Body of pancreas (tissue), 4 donors: ENCODE measurements at regions not wholly inside any gene's neighbourhood (a gene's known extent, or its start where the extent isn't known, plus 50 kb on each side); places are given as distances from the start of the nearest gene placed in this dataset.

Source experiments
- ATAC-seq: fragments of 150-250 bp; one replicate; pipeline ENCODE4 v1.9.1; 2016
- DNase-seq, 4 donors: peaks; one replicate each; pipeline ENCODE4 v3.0.0-alpha.2; 2019
- H3K27ac ChIP-seq, 4 donors: fragments of 200-600 bp; sonication (generic); 1 replicate in 3 of 4; 2 replicates in 1 of 4; pipeline versions ENCODE4 v1.5.1 to v1.6.1; 2016 to 2019; ENCODE audit warnings: mild to moderate bottlenecking in 1 of 4, mixed read lengths in 1 of 4, moderate library complexity in 1 of 4
- H3K27me3 ChIP-seq, 2 donors: fragments of 200-600 bp; sonication (generic); one replicate each; pipeline ENCODE4 v1.6.0; 2016; ENCODE audit warnings: mild to moderate bottlenecking in 1 of 2
- H3K36me3 ChIP-seq, 2 donors: fragments of 200-600 bp; sonication (generic); replicated peaks in 1 of 2; 2 replicates each; pipeline ENCODE4 v1.5.1; 2016; ENCODE audit warnings: low read depth in 2 of 2; ENCODE audit not compliant: insufficient read depth in 1 of 2
- H3K4me1 ChIP-seq: fragments of 200-600 bp; sonication (generic); one replicate; pipeline ENCODE4 v1.6.0; 2016
- H3K4me3 ChIP-seq, 2 donors: fragments of 200-600 bp; sonication (generic); 1 replicate in 1 of 2; 2 replicates in 1 of 2; pipeline ENCODE4 v1.5.1; 2016 to 2019
- H3K9me3 ChIP-seq, 3 donors: fragments of 200-600 bp; sonication (generic); 1 replicate in 2 of 3; 2 replicates in 1 of 3; pipeline ENCODE4 v1.5.1; 2016
- POLR2A ChIP-seq, 3 donors: fragments of 450-650 bp; IDR thresholded peaks; one replicate each; pipeline ENCODE4 v1.6.1; 2016; ENCODE audit warnings: antibody characterized with exemption in 3 of 3, mild to moderate bottlenecking in 2 of 3
- WGBS, 2 donors: methylation state at CpG; one replicate each; pipeline ENCODE4 v1.1.5; 2017; 5-methylcytosine and 5-hydroxymethylcytosine counted together
- intact Hi-C: fragments of 100-400 bp; cut with DNase I; formaldehyde crosslinking; loops from one replicate; pipeline ENCODE4 v1.15.1; 2023
- TF ChIP-seq, protein P1 (sequence below), 7 experiments: fragments of 450-650 bp in 4 of 7; fragments of 200-600 bp in 3 of 7; sonication (generic) in 3 of 7; IDR thresholded peaks; one replicate each; pipeline ENCODE4 v1.5.1; 2016 to 2019; ENCODE audit warnings: antibody characterized with exemption in 7 of 7

DNA sequence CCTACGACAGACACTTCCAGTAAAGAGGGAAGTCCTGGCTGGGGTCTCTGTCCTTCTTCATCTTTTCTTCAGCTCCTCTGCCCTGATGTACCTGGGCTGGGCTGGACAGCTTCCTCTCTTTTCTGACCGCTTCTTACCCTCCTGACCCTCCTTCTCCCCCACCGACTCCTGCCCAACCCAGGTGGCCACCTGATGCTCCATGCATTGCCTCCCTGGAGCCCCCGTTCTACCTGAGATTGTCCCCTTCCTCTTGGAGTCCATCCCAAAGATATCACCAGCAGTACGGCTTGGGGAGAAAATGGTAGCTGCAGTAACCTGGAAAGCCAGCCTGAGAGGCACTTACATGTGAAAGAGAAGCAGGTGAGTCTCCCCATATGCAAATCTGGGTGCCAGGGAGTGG, 566.3 kb downstream of the TCERG1L start:
- DNase-seq = no peak
- H3K36me3 ChIP-seq = no peaks in the 10 kb centered on the region
- H3K27ac ChIP-seq = no peak overlapping the region
- H3K4me1 ChIP-seq = no peaks in the 10 kb centered on the region
- intact Hi-C loops = no loop called here
- no peaks in the 10 kb centered on the region for H3K9me3 ChIP-seq
- H3K4me3 ChIP-seq = no peak overlapping the region
- no peak for ATAC-seq
- no peaks in the 10 kb centered on the region for H3K27me3 ChIP-seq
- TF ChIP-seq, protein P1, sequence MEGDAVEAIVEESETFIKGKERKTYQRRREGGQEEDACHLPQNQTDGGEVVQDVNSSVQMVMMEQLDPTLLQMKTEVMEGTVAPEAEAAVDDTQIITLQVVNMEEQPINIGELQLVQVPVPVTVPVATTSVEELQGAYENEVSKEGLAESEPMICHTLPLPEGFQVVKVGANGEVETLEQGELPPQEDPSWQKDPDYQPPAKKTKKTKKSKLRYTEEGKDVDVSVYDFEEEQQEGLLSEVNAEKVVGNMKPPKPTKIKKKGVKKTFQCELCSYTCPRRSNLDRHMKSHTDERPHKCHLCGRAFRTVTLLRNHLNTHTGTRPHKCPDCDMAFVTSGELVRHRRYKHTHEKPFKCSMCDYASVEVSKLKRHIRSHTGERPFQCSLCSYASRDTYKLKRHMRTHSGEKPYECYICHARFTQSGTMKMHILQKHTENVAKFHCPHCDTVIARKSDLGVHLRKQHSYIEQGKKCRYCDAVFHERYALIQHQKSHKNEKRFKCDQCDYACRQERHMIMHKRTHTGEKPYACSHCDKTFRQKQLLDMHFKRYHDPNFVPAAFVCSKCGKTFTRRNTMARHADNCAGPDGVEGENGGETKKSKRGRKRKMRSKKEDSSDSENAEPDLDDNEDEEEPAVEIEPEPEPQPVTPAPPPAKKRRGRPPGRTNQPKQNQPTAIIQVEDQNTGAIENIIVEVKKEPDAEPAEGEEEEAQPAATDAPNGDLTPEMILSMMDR (IDR thresholded peaks at IDR 0.05) = no peak
- TF ChIP-seq POLR2A (IDR thresholded peaks at IDR 0.05) = no peak
- 43% methylated on average over 5 of the region's 5 CpGs for WGBS, 2 donors

DNA sequence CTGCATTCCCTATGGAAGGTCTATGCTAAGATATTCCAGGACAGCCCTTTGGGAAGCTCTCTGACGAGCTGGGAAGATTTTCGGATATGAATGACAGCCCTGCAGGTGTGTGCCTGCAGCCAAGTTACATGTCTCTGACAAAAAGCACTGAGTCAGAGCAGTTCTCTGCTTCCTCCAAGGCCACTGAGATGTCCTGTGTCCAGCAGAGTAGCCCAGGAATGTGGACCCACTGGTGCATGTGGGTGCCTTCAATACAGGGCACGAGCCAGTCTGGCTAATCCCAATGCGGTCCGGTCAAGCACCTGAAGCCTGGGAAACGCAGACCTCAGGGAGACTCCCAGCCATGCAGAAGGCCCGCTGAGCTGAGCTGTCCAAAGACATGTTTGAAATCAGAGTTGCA, 565.7 kb downstream of the TCERG1L start:
- 59 to 64% methylated on average over 7 of the region's 7 CpGs for WGBS, 2 donors
- H3K9me3 ChIP-seq = no peaks in the 10 kb centered on the region
- no peaks in the 10 kb centered on the region for H3K27me3 ChIP-seq
- no peak for ATAC-seq
- no peak for TF ChIP-seq POLR2A (IDR thresholded peaks at IDR 0.05)
- TF ChIP-seq, protein P1 (IDR thresholded peaks at IDR 0.05) = no peak
- no peak for DNase-seq
- intact Hi-C loops = no loop called here
- no peaks in the 10 kb centered on the region for H3K36me3 ChIP-seq
- no peak overlapping the region for H3K27ac ChIP-seq
- no peak overlapping the region for H3K4me3 ChIP-seq
- H3K4me1 ChIP-seq = no peaks in the 10 kb centered on the region

DNA sequence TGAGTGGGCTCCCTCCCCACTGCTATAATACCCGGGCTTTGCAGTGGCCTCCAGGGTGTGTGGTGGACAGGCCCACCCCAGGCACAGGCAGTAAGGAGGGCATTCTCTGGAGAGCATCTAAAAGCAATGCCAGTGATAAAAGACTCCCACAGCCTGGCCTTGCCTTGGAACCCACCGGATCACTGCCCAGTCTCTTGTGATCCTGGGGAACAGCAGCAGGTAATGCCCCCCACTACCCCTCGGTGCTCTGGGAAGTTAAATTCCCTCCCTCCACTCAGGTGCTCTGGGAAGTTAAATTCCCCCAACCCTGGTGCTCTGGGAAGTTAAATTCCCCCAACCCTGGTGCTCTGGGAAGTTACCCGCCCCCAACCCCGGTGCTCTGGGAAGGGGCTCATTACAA, 565.2 kb downstream of the TCERG1L start:
- DNase-seq = no peak
- WGBS, 2 donors = 27 to 56% methylated on average over 1 to 5 of the region's 5 CpGs
- intact Hi-C loops = no loop called here

DNA sequence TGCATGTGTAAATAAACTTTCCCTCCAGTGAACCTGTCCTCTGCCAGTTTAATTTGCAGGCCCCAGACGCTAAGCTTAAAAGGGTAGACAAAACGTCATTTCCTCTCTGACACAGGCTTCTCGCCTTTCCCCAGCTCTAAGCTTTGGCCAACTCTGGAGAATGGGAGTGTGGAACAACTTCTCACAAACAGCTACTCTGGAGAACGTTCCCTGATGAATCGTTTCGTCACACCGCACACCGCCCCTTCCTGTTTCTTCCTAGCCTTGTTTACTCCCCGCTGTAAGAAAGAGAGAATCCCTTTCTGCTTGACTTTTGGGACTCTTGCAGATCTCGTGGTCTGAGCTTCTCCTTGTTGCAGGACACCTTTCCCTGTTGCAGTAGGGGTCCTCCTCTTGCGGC, 564.2 kb downstream of the TCERG1L start:
- Histone ChIP-seq H3K27me3 (no peaks in the 10 kb centered on the region), H3K36me3 (no peaks in the 10 kb centered on the region), H3K4me1 (no peaks in the 10 kb centered on the region), H3K4me3 (no peak overlapping the region), H3K9me3 (no peaks in the 10 kb centered on the region), H3K27ac (no peak overlapping the region)
- ATAC-seq (no peak), DNase-seq (no peak)
- no peak for TF ChIP-seq POLR2A (IDR thresholded peaks at IDR 0.05)
- TF ChIP-seq, protein P1 (IDR thresholded peaks at IDR 0.05) = no peak
- intact Hi-C loops = no loop called here
- WGBS, 2 donors = 51 to 62% methylated on average over 11 of the region's 11 CpGs

More for the DNA sequence above, 565.2 kb downstream of the TCERG1L start:
- H3K27ac ChIP-seq = no peak overlapping the region
- H3K9me3 ChIP-seq = no peaks in the 10 kb centered on the region
- no peak overlapping the region for H3K4me3 ChIP-seq
- no peaks in the 10 kb centered on the region for H3K36me3 ChIP-seq
- no peaks in the 10 kb centered on the region for H3K4me1 ChIP-seq
- no peak for ATAC-seq
- no peak for TF ChIP-seq POLR2A (IDR thresholded peaks at IDR 0.05)
- TF ChIP-seq, protein P1 (IDR thresholded peaks at IDR 0.05) = no peak
- no peaks in the 10 kb centered on the region for H3K27me3 ChIP-seq

DNA sequence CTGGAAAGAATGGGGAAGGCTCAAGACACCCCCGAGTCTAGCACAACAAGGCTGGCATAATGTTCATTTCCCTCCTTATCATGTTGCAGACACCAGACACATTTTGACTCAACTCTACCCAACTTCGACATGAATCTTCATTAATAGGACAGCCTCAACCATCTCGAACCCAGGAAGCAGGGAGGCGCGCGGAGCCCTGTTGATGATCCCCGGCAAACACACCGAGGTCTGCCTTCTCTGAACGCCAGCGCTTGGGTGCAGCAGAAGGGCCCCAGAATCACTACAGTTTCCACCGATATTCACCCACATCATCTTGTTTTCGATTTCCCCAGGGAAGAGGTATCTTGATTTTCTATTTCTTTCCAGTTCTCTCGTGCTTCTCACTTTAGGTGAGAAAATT, 563.6 kb downstream of the TCERG1L start:
- Histone ChIP-seq H3K4me3 (no peak overlapping the region), H3K36me3 (no peaks in the 10 kb centered on the region), H3K4me1 (no peaks in the 10 kb centered on the region), H3K27me3 (no peaks in the 10 kb centered on the region), H3K27ac (no peak overlapping the region), H3K9me3 (no peaks in the 10 kb centered on the region)
- intact Hi-C loops = no loop called here
- TF ChIP-seq POLR2A (IDR thresholded peaks at IDR 0.05) = no peak
- ATAC-seq = no peak
- DNase-seq = no peak
- 82 to 86% methylated on average over 13 of the region's 13 CpGs for WGBS, 2 donors
